Vagina (tissue), 2 donors: ENCODE measurements at regions not wholly inside any gene's neighbourhood (a gene's known extent, or its start where the extent isn't known, plus 50 kb on each side); places are given as distances from the start of the nearest gene placed in this dataset.

Experiments
- POLR2A ChIP-seq, 2 donors: fragments of 450-650 bp; IDR thresholded peaks; one replicate each; pipeline ENCODE4 v1.6.1; 2017; ENCODE audit warnings: antibody characterized with exemption in 2 of 2, mild to moderate bottlenecking in 2 of 2, moderate library complexity in 2 of 2
- TF ChIP-seq, protein P1 (sequence below), 3 experiments: fragments of 450-650 bp in 2 of 3; fragments of 200-600 bp in 1 of 3; sonication (generic) in 1 of 3; IDR thresholded peaks; one replicate each; pipeline ENCODE4 v1.5.1; 2017 to 2019; ENCODE audit warnings: antibody characterized with exemption in 3 of 3, mild to moderate bottlenecking in 2 of 3, moderate library complexity in 2 of 3

DNA sequence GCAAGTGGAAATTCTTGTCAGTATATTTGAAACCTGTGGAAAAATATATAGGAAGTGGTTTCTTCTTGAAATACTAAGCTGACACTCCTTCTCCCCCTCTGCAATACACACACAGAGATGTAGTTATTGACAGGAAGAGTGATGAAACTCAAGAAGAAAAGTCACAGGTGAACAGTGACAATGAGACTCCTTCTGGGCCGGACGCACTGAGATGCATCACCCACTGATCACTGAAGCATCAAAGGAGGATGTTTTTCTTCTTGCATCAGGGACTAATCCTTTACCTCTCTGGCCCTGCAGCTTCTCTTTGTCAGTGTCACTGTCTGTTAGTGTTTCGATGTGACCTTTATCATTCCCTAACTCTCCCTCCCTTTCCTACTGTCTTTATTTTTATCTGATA is 1864.2 kb upstream of the C9orf72 start:
- TF ChIP-seq POLR2A (IDR thresholded peaks at IDR 0.05), result no peak
- TF ChIP-seq, protein P1, sequence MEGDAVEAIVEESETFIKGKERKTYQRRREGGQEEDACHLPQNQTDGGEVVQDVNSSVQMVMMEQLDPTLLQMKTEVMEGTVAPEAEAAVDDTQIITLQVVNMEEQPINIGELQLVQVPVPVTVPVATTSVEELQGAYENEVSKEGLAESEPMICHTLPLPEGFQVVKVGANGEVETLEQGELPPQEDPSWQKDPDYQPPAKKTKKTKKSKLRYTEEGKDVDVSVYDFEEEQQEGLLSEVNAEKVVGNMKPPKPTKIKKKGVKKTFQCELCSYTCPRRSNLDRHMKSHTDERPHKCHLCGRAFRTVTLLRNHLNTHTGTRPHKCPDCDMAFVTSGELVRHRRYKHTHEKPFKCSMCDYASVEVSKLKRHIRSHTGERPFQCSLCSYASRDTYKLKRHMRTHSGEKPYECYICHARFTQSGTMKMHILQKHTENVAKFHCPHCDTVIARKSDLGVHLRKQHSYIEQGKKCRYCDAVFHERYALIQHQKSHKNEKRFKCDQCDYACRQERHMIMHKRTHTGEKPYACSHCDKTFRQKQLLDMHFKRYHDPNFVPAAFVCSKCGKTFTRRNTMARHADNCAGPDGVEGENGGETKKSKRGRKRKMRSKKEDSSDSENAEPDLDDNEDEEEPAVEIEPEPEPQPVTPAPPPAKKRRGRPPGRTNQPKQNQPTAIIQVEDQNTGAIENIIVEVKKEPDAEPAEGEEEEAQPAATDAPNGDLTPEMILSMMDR (IDR thresholded peaks at IDR 0.05), result no peak
